ENCODE measurements at regions not wholly inside any gene's neighbourhood (a gene's known extent, or its start where the extent isn't known, plus 50 kb on each side); places are given as distances from the start of the nearest gene placed in this dataset.

DNA sequence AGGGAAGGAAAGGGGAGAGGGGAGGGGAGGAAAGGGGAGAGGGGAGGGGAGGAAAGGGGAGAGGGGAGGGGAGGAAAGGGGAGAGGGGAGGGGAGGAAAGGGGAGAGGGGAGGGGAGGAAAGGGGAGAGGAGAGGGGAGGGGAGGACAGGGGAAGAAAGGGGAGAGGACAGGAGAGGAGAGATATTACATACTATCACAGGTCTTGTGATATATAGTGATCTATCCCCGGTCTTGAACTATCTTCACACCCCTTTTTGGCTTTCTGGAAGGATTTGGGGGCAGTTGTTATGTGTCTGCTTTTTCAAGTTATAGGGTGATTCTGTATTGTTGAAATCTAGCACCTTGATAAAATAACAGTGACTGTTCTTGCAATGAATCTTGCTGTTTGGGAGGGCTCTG lies 92.1 kb upstream of the ID2 start:
- TF ChIP-seq CTCF (IDR thresholded peaks at IDR 0.05) (no peak), POLR2A (IDR thresholded peaks at IDR 0.05) (no peak)
